ENCODE measurements at regions not wholly inside any gene's neighbourhood (a gene's known extent, or its start where the extent isn't known, plus 50 kb on each side); places are given as distances from the start of the nearest gene placed in this dataset.

DNA sequence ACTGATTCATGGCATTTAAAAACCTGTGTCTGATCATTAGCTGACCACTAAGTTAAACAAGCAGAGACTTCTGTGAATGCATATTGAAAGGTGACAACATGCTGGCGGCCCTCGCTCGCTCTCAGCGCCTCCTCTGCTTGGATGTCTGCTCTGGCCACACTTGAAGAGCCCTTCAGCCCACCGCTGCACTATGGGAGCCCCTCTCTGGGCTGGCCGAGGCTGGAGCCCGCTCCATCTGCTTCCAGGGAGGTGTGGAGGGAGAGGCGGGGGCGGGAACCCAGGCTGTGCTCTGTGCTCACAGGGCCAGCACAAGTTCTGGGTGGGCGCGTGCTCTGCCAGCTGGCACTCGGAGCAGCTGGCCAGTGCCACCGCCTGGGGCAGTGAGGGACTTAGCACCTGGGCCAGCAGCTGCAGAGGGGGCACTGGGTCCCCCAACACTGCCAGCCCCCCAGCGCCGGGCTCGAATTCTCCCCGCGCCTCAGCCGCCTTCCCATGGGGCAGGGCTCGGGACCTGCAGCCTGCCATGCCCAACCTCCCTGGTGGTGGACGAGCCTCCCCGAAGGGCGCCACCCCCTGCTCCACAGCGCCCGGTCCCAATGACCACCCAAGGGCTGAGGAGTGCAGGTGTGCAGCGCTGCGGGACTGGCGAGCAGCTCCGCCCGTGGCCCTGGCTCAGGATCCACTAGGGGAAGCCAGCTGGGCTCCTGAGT is 252.4 kb downstream of the ZIC4 start (continued):
- TF ChIP-seq TCF7L2 (IDR thresholded peaks at IDR 0.05; ENCODE audit: borderline replicate concordance, extremely low read depth, insufficient read depth, insufficient read length) (no peak), EZH2 (IDR thresholded peaks at IDR 0.05) (no peak)

DNA sequence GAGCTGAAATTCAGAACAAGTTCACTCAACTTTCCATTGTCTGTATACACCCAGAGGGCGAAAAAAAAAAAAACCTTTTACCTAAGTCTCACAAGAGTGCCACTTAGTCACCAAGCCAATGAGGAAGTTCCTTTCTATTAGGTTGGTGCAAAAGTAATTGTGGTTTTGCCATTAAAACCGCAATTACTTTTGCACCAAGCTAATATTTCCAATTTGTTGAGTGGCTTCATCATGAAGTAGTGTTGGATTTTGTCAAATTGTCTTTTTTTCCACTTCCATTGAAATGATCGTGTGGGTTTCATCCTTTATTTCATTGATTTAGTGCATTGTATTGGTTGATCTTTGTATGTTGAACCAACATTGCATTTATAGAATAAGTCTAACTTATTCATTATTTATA is 253.9 kb downstream of the ZIC4 start:
- ATAC-seq (no peak), DNase-seq (ENCODE audit: low read depth, low spot score) (no peak)
- Histone ChIP-seq H3K27me3 (ENCODE audit: insufficient read depth, low read length) (no peaks in the 10 kb centered on the region), H3K9me2 (ENCODE audit: insufficient read depth) (no peaks in the 10 kb centered on the region), H2AFZ (ENCODE audit: low read depth, low read length, poor library complexity, severe bottlenecking) (no peak overlapping the region), H3K4me3 (replicated peaks in 1 of 2; ENCODE audit: low read depth in 1 of 2, low read length in 2 of 2) (no peak overlapping the region), H3K4me1 (ENCODE audit: control insufficient read depth in 1 of 2, insufficient read depth in 2 of 2, low read length in 2 of 2) (no peaks in the 10 kb centered on the region), H3K4me2 (ENCODE audit: low read length) (no peak overlapping the region), H3K27ac (ENCODE audit: low read depth, low read length) (no peak overlapping the region), H3K9me3 (ENCODE audit: control insufficient read depth in 1 of 2, insufficient read depth in 1 of 2, low read depth in 1 of 2, low read length in 2 of 2) (no peaks in the 10 kb centered on the region), H4K20me1 (ENCODE audit: insufficient read depth) (no peaks in the 10 kb centered on the region), H3K9ac (ENCODE audit: low read length) (no peak overlapping the region), H3K36me3 (ENCODE audit: control insufficient read depth in 1 of 2, insufficient read depth in 2 of 2, low read length in 2 of 2) (no peaks in the 10 kb centered on the region), H3K79me2 (ENCODE audit: insufficient read depth, low read length) (no peaks in the 10 kb centered on the region)
- TF ChIP-seq ZNF274 (IDR thresholded peaks at IDR 0.05; ENCODE audit: low read depth, low read length) = no peak
- TF ChIP-seq, protein P1, sequence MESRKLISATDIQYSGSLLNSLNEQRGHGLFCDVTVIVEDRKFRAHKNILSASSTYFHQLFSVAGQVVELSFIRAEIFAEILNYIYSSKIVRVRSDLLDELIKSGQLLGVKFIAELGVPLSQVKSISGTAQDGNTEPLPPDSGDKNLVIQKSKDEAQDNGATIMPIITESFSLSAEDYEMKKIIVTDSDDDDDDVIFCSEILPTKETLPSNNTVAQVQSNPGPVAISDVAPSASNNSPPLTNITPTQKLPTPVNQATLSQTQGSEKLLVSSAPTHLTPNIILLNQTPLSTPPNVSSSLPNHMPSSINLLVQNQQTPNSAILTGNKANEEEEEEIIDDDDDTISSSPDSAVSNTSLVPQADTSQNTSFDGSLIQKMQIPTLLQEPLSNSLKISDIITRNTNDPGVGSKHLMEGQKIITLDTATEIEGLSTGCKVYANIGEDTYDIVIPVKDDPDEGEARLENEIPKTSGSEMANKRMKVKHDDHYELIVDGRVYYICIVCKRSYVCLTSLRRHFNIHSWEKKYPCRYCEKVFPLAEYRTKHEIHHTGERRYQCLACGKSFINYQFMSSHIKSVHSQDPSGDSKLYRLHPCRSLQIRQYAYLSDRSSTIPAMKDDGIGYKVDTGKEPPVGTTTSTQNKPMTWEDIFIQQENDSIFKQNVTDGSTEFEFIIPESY (IDR thresholded peaks at IDR 0.05; ENCODE audit: extremely low read depth, insufficient replicate concordance, low read length) = no peak
- TF ChIP-seq FOSL1 (IDR thresholded peaks at IDR 0.05; ENCODE audit: low read depth) = no peak
- TF ChIP-seq SIN3A (IDR thresholded peaks at IDR 0.05; ENCODE audit: low read depth) = no peak
- TF ChIP-seq ZFX (IDR thresholded peaks at IDR 0.05) = no peak
- TF ChIP-seq, protein P2, sequence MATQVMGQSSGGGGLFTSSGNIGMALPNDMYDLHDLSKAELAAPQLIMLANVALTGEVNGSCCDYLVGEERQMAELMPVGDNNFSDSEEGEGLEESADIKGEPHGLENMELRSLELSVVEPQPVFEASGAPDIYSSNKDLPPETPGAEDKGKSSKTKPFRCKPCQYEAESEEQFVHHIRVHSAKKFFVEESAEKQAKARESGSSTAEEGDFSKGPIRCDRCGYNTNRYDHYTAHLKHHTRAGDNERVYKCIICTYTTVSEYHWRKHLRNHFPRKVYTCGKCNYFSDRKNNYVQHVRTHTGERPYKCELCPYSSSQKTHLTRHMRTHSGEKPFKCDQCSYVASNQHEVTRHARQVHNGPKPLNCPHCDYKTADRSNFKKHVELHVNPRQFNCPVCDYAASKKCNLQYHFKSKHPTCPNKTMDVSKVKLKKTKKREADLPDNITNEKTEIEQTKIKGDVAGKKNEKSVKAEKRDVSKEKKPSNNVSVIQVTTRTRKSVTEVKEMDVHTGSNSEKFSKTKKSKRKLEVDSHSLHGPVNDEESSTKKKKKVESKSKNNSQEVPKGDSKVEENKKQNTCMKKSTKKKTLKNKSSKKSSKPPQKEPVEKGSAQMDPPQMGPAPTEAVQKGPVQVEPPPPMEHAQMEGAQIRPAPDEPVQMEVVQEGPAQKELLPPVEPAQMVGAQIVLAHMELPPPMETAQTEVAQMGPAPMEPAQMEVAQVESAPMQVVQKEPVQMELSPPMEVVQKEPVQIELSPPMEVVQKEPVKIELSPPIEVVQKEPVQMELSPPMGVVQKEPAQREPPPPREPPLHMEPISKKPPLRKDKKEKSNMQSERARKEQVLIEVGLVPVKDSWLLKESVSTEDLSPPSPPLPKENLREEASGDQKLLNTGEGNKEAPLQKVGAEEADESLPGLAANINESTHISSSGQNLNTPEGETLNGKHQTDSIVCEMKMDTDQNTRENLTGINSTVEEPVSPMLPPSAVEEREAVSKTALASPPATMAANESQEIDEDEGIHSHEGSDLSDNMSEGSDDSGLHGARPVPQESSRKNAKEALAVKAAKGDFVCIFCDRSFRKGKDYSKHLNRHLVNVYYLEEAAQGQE (IDR thresholded peaks at IDR 0.05; ENCODE audit: low read depth) = no peak
- no peak for TF ChIP-seq TCF7L2 (IDR thresholded peaks at IDR 0.05; ENCODE audit: borderline replicate concordance, extremely low read depth, insufficient read depth, insufficient read length)
- TF ChIP-seq YY1 (IDR thresholded peaks at IDR 0.05; ENCODE audit: extremely low read depth, insufficient replicate concordance, low read depth, low read length) = no peak
- TF ChIP-seq EZH2 (IDR thresholded peaks at IDR 0.05) = no peak
- TF ChIP-seq, protein P3, sequence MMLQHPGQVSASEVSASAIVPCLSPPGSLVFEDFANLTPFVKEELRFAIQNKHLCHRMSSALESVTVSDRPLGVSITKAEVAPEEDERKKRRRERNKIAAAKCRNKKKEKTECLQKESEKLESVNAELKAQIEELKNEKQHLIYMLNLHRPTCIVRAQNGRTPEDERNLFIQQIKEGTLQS (IDR thresholded peaks at IDR 0.05) = no peak
- no peak for TF ChIP-seq EGR1 (IDR thresholded peaks at IDR 0.05; ENCODE audit: low read depth)
- TF ChIP-seq CEBPB (IDR thresholded peaks at IDR 0.05; ENCODE audit: low read depth) = no peak
- TF ChIP-seq RAD21 (IDR thresholded peaks at IDR 0.05; ENCODE audit: low read depth) = no peak
- TF ChIP-seq, protein P4, sequence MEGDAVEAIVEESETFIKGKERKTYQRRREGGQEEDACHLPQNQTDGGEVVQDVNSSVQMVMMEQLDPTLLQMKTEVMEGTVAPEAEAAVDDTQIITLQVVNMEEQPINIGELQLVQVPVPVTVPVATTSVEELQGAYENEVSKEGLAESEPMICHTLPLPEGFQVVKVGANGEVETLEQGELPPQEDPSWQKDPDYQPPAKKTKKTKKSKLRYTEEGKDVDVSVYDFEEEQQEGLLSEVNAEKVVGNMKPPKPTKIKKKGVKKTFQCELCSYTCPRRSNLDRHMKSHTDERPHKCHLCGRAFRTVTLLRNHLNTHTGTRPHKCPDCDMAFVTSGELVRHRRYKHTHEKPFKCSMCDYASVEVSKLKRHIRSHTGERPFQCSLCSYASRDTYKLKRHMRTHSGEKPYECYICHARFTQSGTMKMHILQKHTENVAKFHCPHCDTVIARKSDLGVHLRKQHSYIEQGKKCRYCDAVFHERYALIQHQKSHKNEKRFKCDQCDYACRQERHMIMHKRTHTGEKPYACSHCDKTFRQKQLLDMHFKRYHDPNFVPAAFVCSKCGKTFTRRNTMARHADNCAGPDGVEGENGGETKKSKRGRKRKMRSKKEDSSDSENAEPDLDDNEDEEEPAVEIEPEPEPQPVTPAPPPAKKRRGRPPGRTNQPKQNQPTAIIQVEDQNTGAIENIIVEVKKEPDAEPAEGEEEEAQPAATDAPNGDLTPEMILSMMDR (IDR thresholded peaks at IDR 0.05 in 2 of 3, conservative IDR thresholded peaks at IDR 0.05 in 1 of 3; ENCODE audit: borderline replicate concordance in 1 of 3, insufficient read depth in 1 of 3, low read depth in 2 of 3, low read length in 2 of 3) = no peak
- no peak for TF ChIP-seq EZH2phosphoT487 (IDR thresholded peaks at IDR 0.05; ENCODE audit: borderline replicate concordance)
- no TSS peak for BruUV-seq (replicated peaks)
- ChIA-PET RAD21 (ENCODE audit: low non-redundant PET in 1 of 2, low total read pairs in 2 of 2, uncharacterized antibody in 2 of 2, unreplicated experiment in 2 of 2) (no interaction called here), POLR2A (no interaction called here), CTCF (no interaction called here)
- intact Hi-C loops (cut with micrococcal nuclease) = no loop called here
